IMR-90 (cell line): ENCODE measurements at regions not wholly inside any gene's neighbourhood (a gene's known extent, or its start where the extent isn't known, plus 50 kb on each side); places are given as distances from the start of the nearest gene placed in this dataset.

Experiments
- ATAC-seq: fragments of 200-7000 bp; cut with Tn5 transposase; 2 replicates; pipeline ENCODE4 v1.9.1; 2020; ENCODE audit warnings: low read depth, mild to moderate bottlenecking, moderate library complexity
- BruUV-seq: library from RNA; stranded (reverse); fragments of 400-500 nt; replicated peaks from 2 replicates; lab custom pipeline; 2021; lab: Mats Ljungman, UMichigan
- CTCF ChIA-PET: fragments of 300-600 bp; formaldehyde crosslinking; extraction: SDS; loops from one replicate; lab custom pipeline; 2021; ENCODE audit warnings: antibody characterized with exemption; lab: Yijun Ruan, JAX
- POLR2A ChIA-PET: fragments of 300-600 bp; sonication (Branson Sonifier 250); formaldehyde crosslinking; loops from one replicate; lab custom pipeline; 2022; ENCODE audit warnings: antibody characterized with exemption; ENCODE audit not compliant: unreplicated experiment; lab: Charles Lee
- DNase-seq: peaks from one replicate; pipeline ENCODE4 v3.0.0; 2013
- H2AFZ ChIP-seq: replicated peaks from 2 replicates; pipeline ENCODE3; 2013; ENCODE audit warnings: low read length, mild to moderate bottlenecking; ENCODE audit not compliant: poor library complexity
- H2AK5ac ChIP-seq: 2 replicates; pipeline ENCODE4 v1.6.1; 2013; ENCODE audit warnings: low read depth, low read length, inconsistent platforms
- H2AK9ac ChIP-seq: replicated peaks from 2 replicates; pipeline ENCODE3; 2013; ENCODE audit warnings: mild to moderate bottlenecking, low read depth, low read length, moderate library complexity; ENCODE audit not compliant: poor library complexity
- H2BK120ac ChIP-seq: 2 replicates; pipeline ENCODE4 v1.6.1; 2013; ENCODE audit warnings: low read depth, low read length, inconsistent platforms
- H2BK15ac ChIP-seq: 3 replicates; pipeline ENCODE4 v1.6.1; 2013; ENCODE audit warnings: low read depth, low read length, inconsistent platforms
- H2BK20ac ChIP-seq: 2 replicates; pipeline ENCODE4 v1.6.1; 2013; ENCODE audit warnings: low read depth, mild to moderate bottlenecking, inconsistent platforms, low read length, moderate library complexity
- H2BK5ac ChIP-seq: 2 replicates; pipeline ENCODE4 v1.6.1; 2013; ENCODE audit warnings: mild to moderate bottlenecking, low read depth, low read length, inconsistent platforms; ENCODE audit not compliant: poor library complexity, severe bottlenecking
- H3K14ac ChIP-seq: replicated peaks from 2 replicates; pipeline ENCODE4 v1.6.1; 2013; ENCODE audit warnings: low read depth, low read length, inconsistent platforms
- H3K18ac ChIP-seq: 2 replicates; pipeline ENCODE4 v1.6.1; 2013; ENCODE audit warnings: low read depth, low read length, control low read depth
- H3K23ac ChIP-seq: 2 replicates; pipeline ENCODE4 v1.6.1; 2013; ENCODE audit warnings: low read depth, low read length, inconsistent platforms
- H3K27ac ChIP-seq: 2 replicates; pipeline ENCODE4 v1.5.1; 2013; ENCODE audit warnings: mild to moderate bottlenecking, control low read depth, low read length; ENCODE audit not compliant: insufficient read depth
- H3K27me3 ChIP-seq: 2 replicates; pipeline ENCODE4 v1.6.1; 2013; ENCODE audit warnings: low read length; ENCODE audit not compliant: control insufficient read depth, insufficient read depth
- H3K36me3 ChIP-seq: 2 replicates; pipeline ENCODE4 v1.6.1; 2013; ENCODE audit warnings: low read length, mixed read lengths; ENCODE audit not compliant: control insufficient read depth, insufficient read depth
- H3K4ac ChIP-seq: 2 replicates; pipeline ENCODE4 v1.6.1; 2013; ENCODE audit warnings: low read depth, low read length, inconsistent platforms
- H3K4me1 ChIP-seq: 2 replicates; pipeline ENCODE4 v1.6.1; 2013; ENCODE audit warnings: low read length, mixed read lengths; ENCODE audit not compliant: control insufficient read depth, insufficient read depth
- H3K4me2 ChIP-seq: 2 replicates; pipeline ENCODE4 v1.6.1; 2013; ENCODE audit warnings: low read depth, mild to moderate bottlenecking, control low read depth, low read length, moderate library complexity
- H3K4me3 ChIP-seq: 2 replicates; pipeline ENCODE4 v1.5.1; 2013; ENCODE audit warnings: low read depth, mild to moderate bottlenecking, control low read depth, low read length, moderate library complexity; ENCODE audit not compliant: insufficient read depth
- H3K56ac ChIP-seq: 2 replicates; pipeline ENCODE4 v1.6.1; 2013; ENCODE audit warnings: low read length, inconsistent platforms; ENCODE audit not compliant: insufficient read depth; ENCODE audit errors: extremely low read depth
- H3K79me1 ChIP-seq, 2 experiments: 2 replicates each; pipeline ENCODE4 v1.6.1; 2013; ENCODE audit warnings: low read length in 2 of 2, inconsistent platforms in 1 of 2, low read depth in 1 of 2
- H3K9ac ChIP-seq: 2 replicates; pipeline ENCODE4 v1.6.1; 2013; ENCODE audit warnings: low read depth, low read length, control low read depth
- H3K9me1 ChIP-seq: 2 replicates; pipeline ENCODE4 v1.6.1; 2013; ENCODE audit warnings: low read length, inconsistent platforms; ENCODE audit not compliant: insufficient read depth
- H3K9me3 ChIP-seq: 2 replicates; pipeline ENCODE4 v1.6.1; 2013; ENCODE audit warnings: low read length; ENCODE audit not compliant: control insufficient read depth, insufficient read depth
- H4K20me1 ChIP-seq: 2 replicates; pipeline ENCODE4 v1.6.1; 2013; ENCODE audit warnings: low read length, inconsistent platforms; ENCODE audit not compliant: insufficient read depth
- H4K5ac ChIP-seq: 2 replicates; pipeline ENCODE4 v1.6.1; 2013; ENCODE audit warnings: mild to moderate bottlenecking, low read depth, low read length, control low read depth
- H4K8ac ChIP-seq, 2 experiments: 2 replicates each; pipeline ENCODE4 v1.6.1; 2013; ENCODE audit warnings: low read depth in 2 of 2, low read length in 2 of 2, control low read depth in 1 of 2, inconsistent platforms in 1 of 2
- H4K91ac ChIP-seq: 2 replicates; pipeline ENCODE4 v1.6.1; 2013; ENCODE audit warnings: low read depth, low read length, inconsistent platforms; ENCODE audit not compliant: insufficient read depth
- NFE2L2 ChIP-seq: fragments of 150-350 bp; IDR thresholded peaks from 2 replicates; pipeline ENCODE4 v1.6.1; 2016; ENCODE audit warnings: low read depth, mild to moderate bottlenecking, low read length
- dilution Hi-C: fragments of 300-500 bp; cut with HindIII; formaldehyde crosslinking; loops from one replicate; pipeline ENCODE4 v1.14.3; 2018; ENCODE audit warnings: low sequenced_read_pairs; ENCODE audit not compliant: unreplicated experiment
- in situ Hi-C: fragments of 300-500 bp; cut with MboI; formaldehyde crosslinking; loops from 3 replicates; pipeline ENCODE4 v1.14.3; 2019; ENCODE audit warnings: low sequenced_read_pairs, inconsistent platforms, mixed read lengths
- intact Hi-C: fragments of 100-400 bp; cut with micrococcal nuclease; formaldehyde crosslinking; loops from 2 replicates; pipeline ENCODE4 v1.10.0; 2022

DNA sequence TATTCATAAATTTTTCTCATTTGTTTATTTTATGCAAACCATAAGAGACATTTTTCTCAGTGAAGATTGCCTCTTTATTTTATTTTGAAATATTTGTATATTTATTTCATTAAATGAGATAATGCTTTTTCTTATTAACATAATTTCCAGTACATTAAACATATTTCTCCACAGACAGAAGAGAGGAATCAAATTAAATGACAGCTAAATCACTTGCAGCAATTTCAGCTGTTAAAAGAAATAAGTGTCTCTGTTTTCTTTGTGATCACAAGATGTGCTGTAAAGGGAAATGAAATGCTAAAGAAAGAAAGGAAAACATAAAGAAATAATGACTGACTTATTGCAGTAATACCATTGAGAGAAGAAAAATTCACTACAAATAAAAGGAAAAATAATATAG, 414.0 kb upstream of the FANCL start:
- H3K4me3 ChIP-seq = no peak overlapping the region
- no peak overlapping the region for H2BK5ac ChIP-seq
- H3K4me1 ChIP-seq = no peaks in the 10 kb centered on the region
- no peak overlapping the region for H3K23ac ChIP-seq
- TF ChIP-seq NFE2L2 = no peak
- no TSS peak for BruUV-seq
- no peak overlapping the region for H4K5ac ChIP-seq
- in situ Hi-C loops = no loop called here
- no peak overlapping the region for H2AFZ ChIP-seq
- ChIA-PET POLR2A (no interaction called here), CTCF (no interaction called here)
- H3K9me1 ChIP-seq = no peaks in the 10 kb centered on the region
- no peak overlapping the region for H3K18ac ChIP-seq
- no peak overlapping the region for H2AK9ac ChIP-seq
- H3K56ac ChIP-seq = no peak overlapping the region
- H3K79me1 ChIP-seq = no peaks in the 10 kb centered on the region
- no peak overlapping the region for H3K4ac ChIP-seq
- no peak overlapping the region for H4K8ac ChIP-seq
- no peak overlapping the region for H2BK20ac ChIP-seq
- H3K36me3 ChIP-seq = no peaks in the 10 kb centered on the region
- ATAC-seq (no peak), DNase-seq (no peak)
- no peak overlapping the region for H2BK15ac ChIP-seq
- H3K9me3 ChIP-seq = no peaks in the 10 kb centered on the region
- no peak overlapping the region for H3K4me2 ChIP-seq
- no peak overlapping the region for H2AK5ac ChIP-seq
- intact Hi-C loops = no loop called here
- dilution Hi-C loops = no loop called here
- H3K9ac ChIP-seq = no peak overlapping the region
- H3K27me3 ChIP-seq = no peaks in the 10 kb centered on the region; the same call in 1 of the 2 replicates
- H4K91ac ChIP-seq = no peak overlapping the region
- no peak overlapping the region for H3K14ac ChIP-seq
- H4K20me1 ChIP-seq = no peaks in the 10 kb centered on the region
- H3K27ac ChIP-seq = no peak overlapping the region
- H2BK120ac ChIP-seq = no peak overlapping the region
